ENCODE measurements at regions not wholly inside any gene's neighbourhood (a gene's known extent, or its start where the extent isn't known, plus 50 kb on each side); places are given as distances from the start of the nearest gene placed in this dataset.

DNA sequence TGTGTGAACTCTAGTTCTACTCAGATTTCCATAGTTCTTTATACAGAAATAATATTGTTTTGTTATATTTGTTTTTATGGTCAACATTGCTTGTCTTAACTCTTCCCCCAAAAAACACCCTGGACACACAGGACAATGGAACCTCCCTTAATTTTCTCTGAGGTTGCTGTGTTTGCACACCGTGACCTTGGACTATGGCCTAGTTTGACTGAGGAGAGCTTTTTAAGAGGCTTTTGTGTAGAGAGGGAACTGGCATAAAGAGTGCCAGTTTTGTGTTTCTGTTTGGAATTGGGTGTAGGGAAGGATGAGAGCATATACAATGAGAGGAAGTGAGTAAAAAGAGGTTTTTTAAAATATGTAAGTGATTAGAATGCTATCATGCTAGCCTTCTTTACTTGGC, 101.1 kb upstream of the MEF2C start:
- DNase-seq = peak; percentile 10

DNA sequence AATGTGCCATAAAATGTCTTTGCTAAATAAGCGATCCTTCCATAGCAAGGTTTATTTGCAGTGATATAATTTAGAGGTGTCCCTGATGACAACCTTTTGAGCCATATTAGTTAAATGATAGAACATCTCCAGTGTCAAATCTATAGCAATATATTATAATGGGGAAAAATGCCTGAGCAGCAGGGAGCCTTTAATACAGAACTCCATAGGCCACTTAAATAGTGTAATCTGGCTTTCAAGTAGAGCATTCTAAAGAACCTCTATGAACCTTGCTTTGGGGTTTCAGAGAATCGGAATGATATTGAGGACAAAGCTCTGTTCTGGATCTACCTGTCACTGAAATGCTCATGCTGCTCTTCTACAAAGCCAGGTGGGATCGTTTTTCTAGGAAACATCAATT, 96.7 kb upstream of the MEF2C start:
- no peak for DNase-seq

DNA sequence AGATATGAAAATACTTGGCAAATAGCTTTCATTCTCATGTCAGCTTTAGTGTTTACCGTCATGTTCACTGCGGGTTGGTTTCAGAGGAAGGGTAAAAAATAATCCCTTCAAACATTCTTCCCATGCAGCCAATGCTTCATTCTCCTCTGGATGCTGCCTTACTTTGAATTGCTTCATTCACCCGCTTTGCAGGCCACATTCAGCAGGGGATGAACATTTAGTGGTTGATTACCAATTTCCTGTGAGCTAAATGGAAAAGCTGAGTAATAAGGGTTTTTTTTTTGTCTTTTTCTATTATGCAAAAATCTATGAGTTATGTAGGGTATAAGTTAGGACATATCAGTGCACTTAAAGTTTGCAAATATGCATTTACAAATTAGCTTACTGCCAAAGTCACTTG, 96.3 kb upstream of the MEF2C start:
- DNase-seq = no peak

DNA sequence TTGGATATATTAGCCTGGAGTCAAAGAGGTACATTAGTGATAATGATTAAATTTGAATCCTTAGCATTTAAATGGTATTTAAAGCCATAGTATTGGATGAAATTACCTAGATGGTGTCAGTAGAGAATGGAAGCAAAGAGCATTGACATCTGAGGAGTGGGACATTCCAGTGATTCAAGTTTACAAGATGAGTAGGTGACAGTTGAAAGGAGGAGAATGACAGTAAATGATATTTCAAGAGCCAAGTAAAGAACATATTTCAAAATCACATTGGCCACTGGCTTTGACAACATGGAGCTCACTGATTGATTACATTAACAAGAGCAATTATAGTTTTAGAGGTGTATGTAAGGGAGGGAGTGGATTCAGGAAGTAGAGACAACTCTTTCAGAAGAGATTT, 93.9 kb upstream of the MEF2C start:
- no peak for DNase-seq

DNA sequence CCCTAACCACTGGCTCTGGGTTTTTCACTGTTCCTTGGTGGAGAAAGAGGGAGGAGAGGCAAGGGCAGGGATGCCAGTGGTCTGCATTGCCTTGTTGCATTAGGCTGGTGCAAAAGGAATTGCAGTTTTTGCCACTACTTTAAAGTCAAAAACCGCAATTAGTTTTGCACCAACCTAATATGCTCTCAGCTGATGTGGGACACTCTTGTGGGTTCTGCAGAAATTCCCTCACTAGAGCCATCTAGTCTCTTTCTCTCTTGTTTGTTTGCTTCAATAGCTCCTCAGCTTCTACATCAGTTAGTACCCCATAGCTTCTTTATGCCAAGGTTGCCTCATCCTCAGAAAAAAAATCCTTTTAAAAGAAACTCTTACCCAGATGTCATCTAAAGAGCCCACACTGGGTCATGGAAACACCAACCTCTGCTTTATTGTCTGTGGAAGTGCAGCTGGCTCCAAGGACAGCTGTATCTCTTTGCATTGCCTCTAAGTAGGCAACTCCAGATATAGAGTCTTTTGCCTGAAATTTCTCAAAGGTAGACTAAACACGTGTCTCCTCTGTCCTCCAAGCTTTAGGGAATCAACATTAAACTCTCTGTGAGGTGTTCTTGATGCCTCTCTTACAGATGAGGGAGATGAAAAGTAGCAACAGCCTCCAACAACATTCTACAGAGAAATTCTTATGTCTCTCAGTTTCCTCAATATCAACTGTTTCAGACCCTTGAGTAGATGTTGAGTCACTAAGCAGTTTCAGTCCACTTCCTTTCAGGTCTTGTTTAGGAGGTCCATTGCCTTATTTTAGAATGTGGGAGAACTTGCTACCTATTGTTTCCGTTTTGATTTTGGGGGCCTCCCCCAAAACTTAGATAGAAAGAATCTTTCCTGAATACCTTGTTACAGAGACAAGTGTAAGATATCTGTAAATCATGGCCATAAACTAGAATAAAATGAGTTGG, 84.9 kb upstream of the MEF2C start:
- DNase-seq = no peak

DNA sequence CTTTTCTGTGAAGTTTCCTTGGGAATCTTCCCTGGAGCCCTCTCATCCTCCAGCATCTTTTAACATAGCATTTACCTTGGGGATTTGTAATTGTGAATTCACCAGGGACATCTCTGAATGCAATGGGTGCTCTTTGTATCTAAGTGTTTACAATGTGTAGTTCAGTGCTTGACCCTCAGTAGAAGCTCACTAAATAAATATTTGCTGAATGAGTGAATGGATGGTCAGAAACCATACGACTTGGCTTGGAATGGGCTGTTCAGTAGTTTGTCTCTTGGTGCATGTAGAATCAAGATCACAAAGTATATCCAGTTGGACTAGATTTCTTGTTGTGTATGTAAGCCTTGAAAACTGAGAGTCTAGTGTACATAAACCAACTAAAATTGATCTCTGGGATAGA, 81.8 kb upstream of the MEF2C start:
- DNase-seq = peak; percentile 42

DNA sequence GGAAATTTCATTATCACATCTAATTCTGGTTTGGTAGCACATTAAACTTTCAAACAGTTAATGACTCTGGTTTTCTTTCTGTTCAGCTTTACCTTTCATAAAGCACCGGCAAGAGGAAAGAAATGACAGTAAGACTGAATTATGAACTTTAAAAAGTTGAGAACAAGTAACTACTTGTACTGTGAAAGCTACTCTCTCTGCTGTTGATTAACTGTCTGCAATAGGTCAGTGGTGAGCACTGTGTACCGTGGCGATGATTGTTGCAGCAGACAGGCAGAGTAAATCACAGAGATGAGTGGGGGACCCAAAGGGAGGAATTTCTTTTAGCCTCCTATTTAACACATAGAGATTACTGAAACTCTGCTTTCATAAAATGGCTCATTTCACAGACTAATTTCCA, 74.0 kb upstream of the MEF2C start:
- DNase-seq = no peak

DNA sequence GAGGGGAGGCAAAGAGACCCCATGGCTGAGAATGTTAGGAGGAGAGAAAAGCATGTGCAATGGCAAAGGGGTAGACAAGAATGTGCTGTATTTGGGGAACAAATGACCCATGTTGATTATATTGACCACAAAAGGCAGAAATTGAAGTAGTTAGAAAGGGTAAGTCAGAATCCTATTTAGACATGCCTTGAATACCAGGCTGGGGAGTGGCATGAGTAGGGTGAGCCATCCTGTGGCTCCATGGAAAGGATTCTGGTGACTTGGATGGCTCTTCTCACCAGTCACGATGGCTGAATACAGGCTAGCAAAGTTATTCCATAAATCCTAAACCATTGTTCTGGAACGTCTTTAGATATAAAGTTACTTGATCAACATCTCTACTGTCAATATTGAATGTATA, 73.4 kb upstream of the MEF2C start:
- no peak for DNase-seq

DNA sequence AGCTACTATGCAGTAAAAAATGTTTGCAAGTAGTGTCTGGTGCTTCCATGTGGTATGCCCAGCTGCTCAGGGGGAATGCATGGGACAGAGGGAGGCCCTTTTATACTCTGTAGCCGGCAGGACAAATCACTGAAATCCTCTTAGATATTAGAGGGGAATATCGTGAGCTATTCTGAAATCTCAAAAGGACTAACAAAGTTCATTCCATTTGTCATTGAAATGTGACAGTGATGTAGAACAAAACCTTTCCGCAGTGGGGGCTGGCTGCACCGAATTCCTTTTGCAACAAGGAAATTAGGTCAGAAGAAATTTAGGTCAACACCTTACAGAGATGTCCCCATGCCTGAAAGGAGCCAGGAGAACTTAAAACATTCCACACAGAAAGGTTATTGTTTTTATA, 72.4 kb upstream of the MEF2C start:
- no peak for DNase-seq

DNA sequence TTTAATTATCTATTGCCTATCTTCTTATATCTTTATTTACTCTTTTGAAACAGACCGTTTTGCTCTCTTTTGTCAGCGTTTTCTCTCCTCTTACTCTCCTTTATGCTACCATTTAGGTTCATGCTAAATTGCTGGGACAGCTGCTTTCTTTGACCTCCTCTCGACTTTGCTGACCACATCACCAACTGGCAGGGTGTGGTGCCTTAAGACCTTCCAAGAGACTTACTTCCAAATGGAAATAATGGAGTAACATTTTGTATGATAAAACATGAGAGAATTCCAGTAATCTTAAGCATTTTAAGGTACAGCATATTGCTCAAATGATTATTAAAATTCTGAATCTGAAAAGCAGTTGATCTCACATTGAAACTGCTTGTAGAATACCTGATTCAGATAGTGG, 71.5 kb upstream of the MEF2C start:
- no peak for DNase-seq

DNA sequence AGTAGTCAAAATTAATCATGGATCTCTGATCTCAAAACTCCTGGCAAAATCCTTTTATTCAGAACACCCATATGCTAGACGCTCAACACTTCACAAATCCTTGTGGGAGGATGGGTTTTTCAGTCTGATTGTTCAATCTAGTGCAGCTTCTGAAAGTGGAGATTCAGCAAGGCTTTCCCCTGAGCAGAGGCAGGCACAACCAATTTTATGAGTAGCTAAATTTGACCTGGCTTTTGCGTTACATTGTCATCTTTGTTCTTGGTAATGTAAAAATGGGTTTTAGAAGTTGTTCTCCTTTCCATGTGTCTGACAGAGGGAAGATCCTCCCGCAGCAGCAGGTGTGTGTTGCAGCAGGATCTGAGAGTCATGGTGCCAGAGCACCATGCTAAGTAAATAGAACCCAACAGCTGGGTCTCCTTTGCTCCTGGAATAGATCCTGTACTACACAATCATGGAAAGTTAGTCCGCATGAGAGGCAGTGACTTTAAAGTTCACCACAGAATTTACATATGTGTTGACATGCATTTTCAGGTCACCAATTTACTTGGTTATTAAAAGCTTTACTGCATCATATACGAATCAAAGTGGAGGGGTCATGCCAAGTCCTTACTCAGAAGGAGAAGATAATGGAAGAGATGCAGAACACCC, 70.1 kb upstream of the MEF2C start:
- peak; percentile 34 for DNase-seq

DNA sequence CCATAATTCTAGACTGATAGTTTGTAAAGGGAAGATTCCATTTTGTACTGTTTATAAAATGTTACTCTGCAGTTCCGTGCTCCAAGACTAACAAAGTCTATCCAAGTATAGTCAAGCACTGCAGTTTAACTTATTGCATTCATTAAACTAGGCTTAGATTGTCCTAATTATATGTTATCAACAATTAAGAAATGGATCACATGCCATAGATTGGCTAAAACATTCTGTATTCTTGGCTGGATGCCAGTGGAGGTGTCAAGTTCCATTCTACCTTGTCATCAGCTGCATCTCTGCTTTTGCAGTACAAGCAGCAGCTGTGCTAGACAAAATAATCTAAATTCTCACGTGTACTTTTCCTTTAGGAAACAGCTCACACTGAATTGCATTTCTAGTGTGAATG, 69.4 kb upstream of the MEF2C start:
- peak; percentile 95 for DNase-seq

DNA sequence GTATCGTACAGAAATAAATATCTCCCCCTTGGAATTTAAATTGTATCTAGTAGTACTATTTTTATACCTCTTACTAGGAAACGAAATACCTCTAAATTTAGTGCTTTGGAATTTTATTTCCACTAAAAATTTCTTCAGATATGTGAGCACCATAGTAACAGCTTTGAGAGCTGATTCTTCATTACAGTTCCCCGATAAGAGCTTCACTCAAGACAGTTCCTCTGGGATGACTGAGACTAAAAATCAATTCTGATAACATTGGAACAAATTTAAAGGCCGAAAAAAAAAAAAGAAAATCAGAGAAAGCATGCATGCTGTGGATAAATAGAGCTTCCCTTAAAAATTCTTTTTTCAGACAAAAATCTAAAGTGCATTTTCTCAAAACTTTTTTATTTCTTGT, 68.5 kb upstream of the MEF2C start:
- no peak for DNase-seq

DNA sequence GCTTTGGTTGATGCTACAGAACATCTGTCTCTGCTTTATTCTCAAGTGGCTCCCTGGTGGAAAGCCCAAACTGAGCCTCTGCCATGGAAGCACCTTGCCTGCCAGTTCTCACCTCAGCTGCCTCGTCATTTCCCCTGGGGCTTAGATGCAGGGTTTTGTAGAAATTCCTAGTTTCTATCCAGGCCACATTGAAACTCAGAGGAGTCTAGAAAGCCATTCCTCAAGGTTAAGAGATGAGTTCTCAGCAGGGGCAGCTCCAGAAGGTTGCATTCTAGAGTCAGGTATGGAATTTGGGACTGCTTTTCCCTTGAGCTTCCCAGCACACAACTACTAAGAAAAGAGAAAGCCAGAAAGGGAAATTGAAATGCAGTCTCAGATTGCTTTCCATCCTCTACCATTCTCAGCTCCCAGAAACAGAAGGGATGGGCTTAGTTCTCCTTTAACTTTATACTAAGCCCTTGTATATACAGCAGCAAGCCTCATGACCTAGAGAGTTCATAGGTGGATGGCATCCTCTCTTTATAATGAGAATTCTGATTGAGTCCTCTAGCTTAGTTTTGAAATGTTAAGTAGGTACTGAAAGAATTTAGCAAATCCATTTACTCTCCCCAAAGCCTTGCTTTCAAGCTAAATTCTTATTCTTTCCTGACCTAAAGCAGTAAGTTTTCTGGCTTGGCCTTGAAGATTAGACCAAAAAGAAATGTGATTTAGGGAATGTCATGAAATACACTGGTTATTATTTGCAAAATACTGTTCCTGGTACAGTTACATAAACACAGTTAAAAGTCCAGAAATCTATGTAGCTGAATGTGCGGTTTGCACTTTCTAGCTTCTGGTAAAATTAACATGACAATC, 66.0 kb upstream of the MEF2C start:
- no peak for DNase-seq

DNA sequence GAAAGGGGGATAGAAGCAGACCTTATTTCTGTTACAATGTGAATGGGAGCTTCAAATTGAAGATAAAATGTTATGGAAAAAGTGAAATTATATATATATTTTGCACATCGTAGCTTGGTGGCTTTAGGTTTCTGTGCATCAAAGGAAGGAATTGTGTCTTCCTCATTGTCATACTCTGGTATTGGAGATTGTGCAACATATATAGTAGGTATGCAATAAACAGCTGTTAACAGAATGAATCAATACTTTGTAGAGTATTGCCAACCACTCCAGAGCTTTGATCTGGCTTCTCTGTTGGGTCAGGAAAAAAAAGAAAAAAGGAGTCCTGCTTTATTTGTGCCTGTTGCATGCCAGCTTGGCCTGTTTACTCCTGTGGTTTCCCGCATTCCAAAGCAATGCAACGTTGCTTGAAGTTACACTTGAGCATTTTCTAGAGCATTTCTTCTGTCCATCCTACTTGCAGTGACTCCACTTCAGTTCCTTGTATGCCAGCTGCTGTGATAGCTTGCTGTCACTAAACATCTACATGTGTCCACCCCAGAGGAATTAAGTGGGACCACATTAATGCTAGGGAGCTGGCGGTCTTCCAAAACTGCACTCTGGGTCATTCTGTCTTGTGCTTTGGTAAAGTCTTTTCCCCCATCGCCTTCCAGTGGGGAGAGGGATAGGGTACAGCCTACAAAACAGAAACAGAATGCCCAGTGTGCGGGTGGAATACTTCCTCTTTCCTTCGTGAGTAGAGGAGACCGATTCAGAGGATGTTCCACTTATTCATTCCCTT, 62.0 kb upstream of the MEF2C start:
- DNase-seq = no peak

DNA sequence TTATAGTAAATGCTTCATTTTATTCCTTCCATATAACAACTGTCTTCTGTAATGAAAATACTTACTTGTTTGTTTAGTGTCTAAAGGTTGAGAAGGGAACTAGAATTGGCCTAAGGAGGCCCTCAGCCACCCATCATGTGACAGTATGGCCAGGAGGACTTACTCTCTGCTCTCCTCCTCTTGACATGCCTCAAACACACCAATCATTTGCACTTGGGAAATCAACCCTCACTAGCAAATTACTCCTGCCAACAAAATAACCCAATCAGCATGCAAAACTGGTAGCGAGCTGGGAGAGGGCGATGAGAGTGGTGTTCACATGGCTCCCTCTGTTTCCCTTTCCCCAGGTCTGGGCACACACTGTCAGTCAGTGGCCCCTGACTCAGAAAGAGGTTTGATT, 58.6 kb upstream of the MEF2C start:
- DNase-seq = no peak

DNA sequence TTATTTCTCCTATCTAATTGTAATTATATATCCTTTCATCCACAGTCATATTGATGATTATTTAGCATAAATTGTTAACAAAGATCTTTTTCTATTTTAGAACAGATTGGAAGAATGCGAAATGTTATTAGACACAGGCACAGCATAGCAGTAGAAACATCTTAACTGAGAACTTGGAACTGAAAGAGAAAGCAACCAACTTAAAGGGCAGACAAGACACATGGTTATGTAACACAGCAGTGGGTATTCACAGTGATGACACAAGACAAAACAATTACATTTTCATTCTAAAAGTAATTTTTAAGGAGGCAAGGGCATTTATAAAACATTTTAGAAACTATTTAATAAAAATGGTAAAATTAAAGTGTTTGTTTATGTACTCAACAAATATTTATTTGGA, 57.7 kb upstream of the MEF2C start:
- DNase-seq = no peak

DNA sequence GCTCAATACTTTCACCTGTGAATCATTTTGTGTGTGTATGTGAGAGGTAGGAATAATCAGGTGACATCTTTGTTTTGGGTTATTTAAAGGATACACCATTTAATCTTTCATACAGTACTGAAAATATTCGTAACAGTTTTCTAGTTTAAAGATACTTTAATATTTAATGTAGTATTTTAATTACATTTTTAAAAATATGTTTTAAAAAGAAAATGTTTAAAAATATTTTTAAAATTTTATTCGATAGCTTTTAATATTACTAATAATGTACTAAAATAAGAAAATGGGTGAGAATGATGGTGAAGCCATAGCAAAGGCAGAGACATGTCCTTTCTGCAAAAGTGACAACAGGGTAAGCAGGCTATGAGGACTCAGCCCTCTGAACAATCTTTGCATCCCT, 56.3 kb upstream of the MEF2C start:
- DNase-seq = no peak

DNA sequence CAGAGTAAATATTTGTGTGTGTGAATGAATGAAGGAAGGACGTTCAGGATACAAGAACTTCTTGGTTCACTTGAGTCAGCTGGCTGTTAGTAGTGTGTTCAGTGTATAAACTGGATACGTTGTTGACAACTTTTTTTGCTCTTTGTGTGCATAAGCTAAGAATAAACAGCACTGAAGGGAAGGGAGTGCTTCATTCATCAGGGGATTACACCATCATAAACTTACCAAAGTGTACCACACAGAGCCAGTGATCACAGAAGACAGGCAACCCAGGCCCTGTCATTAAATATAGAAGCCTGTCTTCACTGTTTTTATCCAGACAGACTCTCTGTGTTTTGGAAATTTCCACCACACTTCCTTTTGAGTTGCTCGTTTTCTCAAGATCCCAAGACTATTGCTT, 55.5 kb upstream of the MEF2C start:
- no peak for DNase-seq

DNA sequence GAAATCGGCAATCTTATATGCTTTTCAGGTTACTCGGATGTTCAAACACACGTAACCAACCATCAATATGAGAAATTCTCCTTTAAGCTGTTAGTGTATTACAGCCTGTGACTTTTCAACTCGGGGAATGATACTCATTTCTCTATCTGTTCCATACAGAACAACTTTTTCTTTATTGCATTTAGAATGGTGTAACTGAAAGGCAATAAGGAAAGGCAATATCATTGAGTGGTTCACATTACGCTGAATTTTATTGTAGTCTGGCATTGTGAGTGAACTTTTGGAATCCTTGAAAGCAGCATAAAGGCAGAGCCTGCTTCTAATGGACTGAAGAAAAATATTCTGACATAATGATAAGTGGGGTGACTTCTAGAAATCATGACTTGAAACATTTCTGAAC, 54.4 kb upstream of the MEF2C start:
- no peak for DNase-seq

DNA sequence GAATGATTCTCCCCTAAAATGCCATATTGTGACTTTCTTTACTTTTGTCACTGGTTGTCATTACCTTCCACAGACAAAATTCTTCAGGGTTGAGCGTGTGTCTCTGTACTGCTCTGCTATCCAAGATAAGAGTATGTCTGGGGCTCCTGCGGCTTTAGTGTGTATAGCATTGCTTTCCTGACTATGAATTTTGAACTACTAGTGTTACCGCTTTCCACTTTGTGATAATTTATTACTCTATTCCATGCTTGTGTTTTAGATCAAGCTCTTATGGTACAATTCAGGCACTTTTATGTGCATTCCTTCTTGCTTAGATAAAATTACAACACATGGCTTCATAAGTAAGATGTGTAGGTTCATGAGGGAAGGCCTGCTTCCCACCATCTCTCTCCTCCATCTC, 51.5 kb upstream of the MEF2C start:
- DNase-seq = no peak
